ENCODE measurements at regions not wholly inside any gene's neighbourhood (a gene's known extent, or its start where the extent isn't known, plus 50 kb on each side); places are given as distances from the start of the nearest gene placed in this dataset.

- no peaks in the 10 kb centered on the region for H3K27me3 ChIP-seq (replicated peaks)
- no peak for DNase-seq
- no peak for TF ChIP-seq CTCF (IDR thresholded peaks at IDR 0.05; ENCODE audit: low read depth, low read length, missing control alignments)
- no peak overlapping the region for H3K4me3 ChIP-seq (ENCODE audit: low read depth, low read length)
- no peak overlapping the region for H3K27ac ChIP-seq
- in situ Hi-C loops (cut with HindIII; ENCODE audit: low pct_ligation_motif_present, low sequenced_read_pairs): no loop called here
- no peaks in the 10 kb centered on the region for H3K36me3 ChIP-seq (replicated peaks)
Measured at GRCh38 chr9:2243666-2244555, 228.8 kb downstream of the SMARCA2 start.

GRCh38 chr9:2247340-2247739, 232.2 kb downstream of the SMARCA2 start:
- in situ Hi-C loops (cut with HindIII; ENCODE audit: low pct_ligation_motif_present, low sequenced_read_pairs): no loop called here
- Histone ChIP-seq H3K4me3 (ENCODE audit: low read depth, low read length) (no peak overlapping the region), H3K27ac (no peak overlapping the region), H3K36me3 (replicated peaks) (no peaks in the 10 kb centered on the region), H3K27me3 (replicated peaks) (no peaks in the 10 kb centered on the region)
- DNase-seq: no peak
- TF ChIP-seq CTCF (IDR thresholded peaks at IDR 0.05; ENCODE audit: low read depth, low read length, missing control alignments): no peak

- Histone ChIP-seq H3K27ac (no peak overlapping the region), H3K27me3 (replicated peaks) (no peaks in the 10 kb centered on the region), H3K4me3 (ENCODE audit: low read depth, low read length) (no peak overlapping the region), H3K36me3 (replicated peaks) (no peaks in the 10 kb centered on the region)
- DNase-seq: no peak
- in situ Hi-C loops (cut with HindIII; ENCODE audit: low pct_ligation_motif_present, low sequenced_read_pairs): no loop called here
- no peak for TF ChIP-seq CTCF (IDR thresholded peaks at IDR 0.05; ENCODE audit: low read depth, low read length, missing control alignments)
Measured at GRCh38 chr9:2248768-2249265, 233.7 kb downstream of the SMARCA2 start.

- Histone ChIP-seq H3K27me3 (replicated peaks) (no peaks in the 10 kb centered on the region), H3K27ac (no peak overlapping the region), H3K36me3 (replicated peaks) (no peaks in the 10 kb centered on the region), H3K4me3 (ENCODE audit: low read depth, low read length) (no peak overlapping the region)
- no peak for TF ChIP-seq CTCF (IDR thresholded peaks at IDR 0.05; ENCODE audit: low read depth, low read length, missing control alignments)
- in situ Hi-C loops (cut with HindIII; ENCODE audit: low pct_ligation_motif_present, low sequenced_read_pairs): no loop called here
- no peak for DNase-seq
Measured at GRCh38 chr9:2253636-2254580, 238.8 kb downstream of the SMARCA2 start.

- Histone ChIP-seq H3K27ac (no peak overlapping the region), H3K27me3 (replicated peaks) (no peaks in the 10 kb centered on the region), H3K4me3 (ENCODE audit: low read depth, low read length) (no peak overlapping the region), H3K36me3 (replicated peaks) (no peaks in the 10 kb centered on the region)
- no peak for TF ChIP-seq CTCF (IDR thresholded peaks at IDR 0.05; ENCODE audit: low read depth, low read length, missing control alignments)
- in situ Hi-C loops (cut with HindIII; ENCODE audit: low pct_ligation_motif_present, low sequenced_read_pairs): no loop called here
- no peak for DNase-seq
Measured at GRCh38 chr9:2255128-2255527, 240.0 kb downstream of the SMARCA2 start.

Data from brain microvascular endothelial cell (primary cell).